ENCODE measurements at regions not wholly inside any gene's neighbourhood (a gene's known extent, or its start where the extent isn't known, plus 50 kb on each side); places are given as distances from the start of the nearest gene placed in this dataset.

DNA sequence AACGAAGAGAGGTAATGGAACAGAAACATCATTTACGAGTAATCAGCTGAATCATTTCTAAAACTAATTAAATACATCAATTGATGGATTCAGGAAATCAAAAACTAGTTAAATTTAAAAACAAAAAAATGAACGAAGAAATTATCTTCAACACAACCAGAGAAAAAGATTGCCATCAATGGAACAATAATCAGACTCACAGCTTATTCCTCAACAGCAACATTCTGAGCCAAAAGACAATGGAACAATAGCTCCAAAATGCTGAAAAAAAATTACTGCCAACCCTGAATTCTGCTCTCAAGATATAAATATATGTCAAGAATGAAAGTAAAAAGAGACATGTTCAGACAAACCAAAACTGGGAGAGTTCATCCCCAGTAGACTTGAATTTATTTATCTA lies 65.5 kb upstream of the KLF3 start:
- TF ChIP-seq JUND (IDR thresholded peaks at IDR 0.05) (no peak), POLR2A (IDR thresholded peaks at IDR 0.05; ENCODE audit: borderline replicate concordance, extremely low read depth, insufficient read depth, insufficient read length) (no peak), YY1 (IDR thresholded peaks at IDR 0.05; ENCODE audit: extremely low read depth, insufficient replicate concordance, low read depth, low read length) (no peak), CEBPB (IDR thresholded peaks at IDR 0.05; ENCODE audit: low read depth) (no peak), ZNF274 (IDR thresholded peaks at IDR 0.05; ENCODE audit: low read depth, low read length) (no peak)
- TF ChIP-seq, protein P1, sequence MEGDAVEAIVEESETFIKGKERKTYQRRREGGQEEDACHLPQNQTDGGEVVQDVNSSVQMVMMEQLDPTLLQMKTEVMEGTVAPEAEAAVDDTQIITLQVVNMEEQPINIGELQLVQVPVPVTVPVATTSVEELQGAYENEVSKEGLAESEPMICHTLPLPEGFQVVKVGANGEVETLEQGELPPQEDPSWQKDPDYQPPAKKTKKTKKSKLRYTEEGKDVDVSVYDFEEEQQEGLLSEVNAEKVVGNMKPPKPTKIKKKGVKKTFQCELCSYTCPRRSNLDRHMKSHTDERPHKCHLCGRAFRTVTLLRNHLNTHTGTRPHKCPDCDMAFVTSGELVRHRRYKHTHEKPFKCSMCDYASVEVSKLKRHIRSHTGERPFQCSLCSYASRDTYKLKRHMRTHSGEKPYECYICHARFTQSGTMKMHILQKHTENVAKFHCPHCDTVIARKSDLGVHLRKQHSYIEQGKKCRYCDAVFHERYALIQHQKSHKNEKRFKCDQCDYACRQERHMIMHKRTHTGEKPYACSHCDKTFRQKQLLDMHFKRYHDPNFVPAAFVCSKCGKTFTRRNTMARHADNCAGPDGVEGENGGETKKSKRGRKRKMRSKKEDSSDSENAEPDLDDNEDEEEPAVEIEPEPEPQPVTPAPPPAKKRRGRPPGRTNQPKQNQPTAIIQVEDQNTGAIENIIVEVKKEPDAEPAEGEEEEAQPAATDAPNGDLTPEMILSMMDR (IDR thresholded peaks at IDR 0.05 in 2 of 3, conservative IDR thresholded peaks at IDR 0.05 in 1 of 3; ENCODE audit: borderline replicate concordance in 1 of 3, insufficient read depth in 1 of 3, low read depth in 2 of 3, low read length in 2 of 3), result no peak
- TF ChIP-seq, protein P2, sequence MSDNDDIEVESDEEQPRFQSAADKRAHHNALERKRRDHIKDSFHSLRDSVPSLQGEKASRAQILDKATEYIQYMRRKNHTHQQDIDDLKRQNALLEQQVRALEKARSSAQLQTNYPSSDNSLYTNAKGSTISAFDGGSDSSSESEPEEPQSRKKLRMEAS (IDR thresholded peaks at IDR 0.05), result no peak
